OCI-LY3 (cell line): ENCODE measurements at regions not wholly inside any gene's neighbourhood (a gene's known extent, or its start where the extent isn't known, plus 50 kb on each side); places are given as distances from the start of the nearest gene placed in this dataset.
"Not testable (repeated sequence)": the region's sequence is repeated elsewhere in the genome, so short reads cannot be mapped to it uniquely, and the experiment has no call there.

Source experiments
- H2AFZ ChIP-seq: fragments of 200-600, 300-600 bp; shearing (Covaris generic); 2 replicates; pipeline ENCODE4 v1.6.0; 2014; ENCODE audit warnings: antibody characterized with exemption, low read depth, low read length
- H3K27ac ChIP-seq: fragments of 200-600, 300-600 bp; sonication (generic); 2 replicates; pipeline ENCODE4 v1.5.1; 2014; ENCODE audit warnings: mild to moderate bottlenecking, low read length, moderate library complexity, mixed read lengths
- H3K27me3 ChIP-seq: fragments of 200-600, 300-600 bp; sonication (generic); 2 replicates; pipeline ENCODE4 v1.6.1; 2014; ENCODE audit warnings: low read depth, low read length, mixed read lengths
- H3K36me3 ChIP-seq: fragments of 200-600, 300-600 bp; sonication (generic); replicated peaks from 2 replicates; pipeline ENCODE3; 2014; ENCODE audit warnings: low read depth, low read length, mixed read lengths
- H3K4me1 ChIP-seq: fragments of 300-600, 200-600 bp; sonication (generic); 2 replicates; pipeline ENCODE4 v1.6.1; 2014; ENCODE audit warnings: low read length, mixed read lengths
- H3K4me2 ChIP-seq: fragments of 200-600, 300-600 bp; sonication (generic); 2 replicates; pipeline ENCODE4 v1.6.1; 2014; ENCODE audit warnings: low read length, mixed read lengths
- H3K4me3 ChIP-seq: fragments of 300-600, 200-600 bp; sonication (generic); 2 replicates; pipeline ENCODE4 v1.5.1; 2014; ENCODE audit warnings: antibody characterized with exemption, mild to moderate bottlenecking, low read length, moderate library complexity
- H3K79me2 ChIP-seq: fragments of 300-600, 200-600 bp; shearing (Covaris generic); 2 replicates; pipeline ENCODE4 v1.6.1; 2014; ENCODE audit warnings: mild to moderate bottlenecking, low read length, mixed read lengths
- H3K9ac ChIP-seq: fragments of 300-600, 200-600 bp; shearing (Covaris generic); 2 replicates; pipeline ENCODE4 v1.6.0; 2014; ENCODE audit warnings: mild to moderate bottlenecking, low read length, moderate library complexity
- H3K9me3 ChIP-seq: fragments of 200-600, 300-600 bp; shearing (Covaris generic); 2 replicates; pipeline ENCODE4 v1.6.1; 2014; ENCODE audit warnings: low read length, mixed read lengths; ENCODE audit not compliant: insufficient read depth
- H4K20me1 ChIP-seq: fragments of 200-600, 300-600 bp; sonication (generic); 2 replicates; pipeline ENCODE4 v1.6.1; 2016; ENCODE audit warnings: low read length, mixed read lengths; ENCODE audit not compliant: insufficient read depth
- CTCF ChIP-seq: fragments of 200-600, 300-600 bp; sonication (generic); IDR thresholded peaks from 2 replicates; pipeline ENCODE4 v1.5.1; 2014; ENCODE audit warnings: antibody characterized with exemption, low read length, low read depth
- EZH2phosphoT487 ChIP-seq: fragments of 200-600 bp; shearing (Covaris generic); IDR thresholded peaks from 2 replicates; pipeline ENCODE4 v1.6.1; 2018; ENCODE audit warnings: antibody characterized with exemption, mixed run types, low read depth

GRCh38 chr14:105679959-105680735, 153.8 kb downstream of the TMEM121 start:
- H3K36me3 ChIP-seq, H3K9ac ChIP-seq, H4K20me1 ChIP-seq, H2AFZ ChIP-seq, H3K4me3 ChIP-seq, H3K4me1 ChIP-seq, H3K4me2 ChIP-seq, H3K27me3 ChIP-seq, H3K9me3 ChIP-seq, H3K79me2 ChIP-seq, H3K27ac ChIP-seq: not testable (repeated sequence)

- H3K27ac ChIP-seq: not testable (repeated sequence)
Observed at GRCh38 chr14:105680736-105681098, 154.3 kb downstream of the TMEM121 start.

GRCh38 chr14:105681606-105682185, 155.3 kb downstream of the TMEM121 start:
- not testable (repeated sequence) for H3K9ac ChIP-seq, H2AFZ ChIP-seq, H3K9me3 ChIP-seq, H4K20me1 ChIP-seq, H3K27ac ChIP-seq, H3K27me3 ChIP-seq, H3K4me3 ChIP-seq, H3K36me3 ChIP-seq, H3K4me2 ChIP-seq, H3K79me2 ChIP-seq, H3K4me1 ChIP-seq

More at GRCh38 chr14:105680736-105681098, 154.3 kb downstream of the TMEM121 start:
- not testable (repeated sequence) for H3K79me2 ChIP-seq, H3K9me3 ChIP-seq, H4K20me1 ChIP-seq, H3K9ac ChIP-seq, H3K4me1 ChIP-seq, H3K4me2 ChIP-seq, H3K36me3 ChIP-seq, H3K4me3 ChIP-seq, H3K27me3 ChIP-seq, H2AFZ ChIP-seq

- H3K27me3 ChIP-seq, H3K4me3 ChIP-seq, H3K9me3 ChIP-seq, H4K20me1 ChIP-seq, H2AFZ ChIP-seq, H3K4me1 ChIP-seq, H3K36me3 ChIP-seq, H3K79me2 ChIP-seq: not testable (repeated sequence)
- Histone ChIP-seq H3K9ac (peak overlapping the region; percentile 59; the same call in 1 of the 2 replicates), H3K27ac (peak overlapping the region; percentile 79), H3K4me2 (0 out of 2 replicates have a peak overlapping the region, but pooled peaks have one; percentile 26)
Observed at GRCh38 chr14:105682442-105682841, 156.1 kb downstream of the TMEM121 start.

GRCh38 chr14:105682956-105683570, 156.7 kb downstream of the TMEM121 start:
- H2AFZ ChIP-seq: no peak overlapping the region
- no peaks in the 10 kb centered on the region for H4K20me1 ChIP-seq

GRCh38 chr14:105684056-105684455, 157.7 kb downstream of the TMEM121 start:
- H3K27me3 ChIP-seq, H4K20me1 ChIP-seq, H3K9ac ChIP-seq, H3K27ac ChIP-seq, H3K36me3 ChIP-seq, H3K79me2 ChIP-seq, H3K4me3 ChIP-seq, H3K4me2 ChIP-seq, H3K9me3 ChIP-seq, H3K4me1 ChIP-seq, H2AFZ ChIP-seq: not testable (repeated sequence)

More at GRCh38 chr14:105682956-105683570, 156.7 kb downstream of the TMEM121 start:
- TF ChIP-seq EZH2phosphoT487 (no peak), CTCF (no peak)
- Histone ChIP-seq H3K4me1 (peaks cover 8% of the 10 kb centered on the region), H3K27me3 (no peaks in the 10 kb centered on the region), H3K9me3 (no peaks in the 10 kb centered on the region), H3K9ac (no peak overlapping the region), H3K27ac (no peak overlapping the region), H3K79me2 (no peaks in the 10 kb centered on the region), H3K36me3 (no peaks in the 10 kb centered on the region), H3K4me2 (no peak overlapping the region), H3K4me3 (no peak overlapping the region)

- not testable (repeated sequence) for H3K9ac ChIP-seq, H3K27me3 ChIP-seq, H3K4me1 ChIP-seq, H3K27ac ChIP-seq, H3K4me3 ChIP-seq, H3K36me3 ChIP-seq, H3K79me2 ChIP-seq, H3K9me3 ChIP-seq, H4K20me1 ChIP-seq, H3K4me2 ChIP-seq, H2AFZ ChIP-seq
Observed at GRCh38 chr14:105684597-105684996, 158.2 kb downstream of the TMEM121 start.
